ENCODE measurements at regions not wholly inside any gene's neighbourhood (a gene's known extent, or its start where the extent isn't known, plus 50 kb on each side); places are given as distances from the start of the nearest gene placed in this dataset.

DNA sequence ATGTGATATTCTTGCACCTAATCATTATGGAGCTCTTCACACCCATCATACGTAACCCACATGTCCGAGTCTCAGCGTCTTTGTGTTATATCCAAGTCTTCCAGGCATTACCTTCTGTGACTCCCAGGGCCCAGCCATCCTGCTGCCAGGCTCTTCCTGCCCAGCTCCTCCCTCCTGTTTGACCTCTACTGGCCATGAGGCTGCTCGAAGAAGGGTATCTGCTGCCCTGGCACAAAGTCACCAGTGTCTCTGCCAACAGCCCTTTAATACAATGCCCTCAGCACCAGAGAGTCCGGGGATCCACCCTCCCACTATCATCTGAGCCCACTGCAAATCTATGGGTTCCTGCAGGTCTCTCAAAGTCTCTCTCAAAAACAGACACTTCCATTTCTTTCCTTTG, 65.3 kb upstream of the WAC start:
- H3K79me2 ChIP-seq (ENCODE audit: insufficient read depth, low read length) = no peaks in the 10 kb centered on the region
- 34% methylated on average over 4 of the region's 5 CpGs for WGBS (ENCODE audit: low lambda C conversion rate)
- intact Hi-C loops (cut with micrococcal nuclease; ENCODE audit: unreplicated experiment) = no loop called here
- TF ChIP-seq YEATS2 (CRISPR knock-in tag; IDR thresholded peaks at IDR 0.05; ENCODE audit: borderline replicate concordance) = no peak
- TF ChIP-seq CTCF (CRISPR knock-in tag; IDR thresholded peaks at IDR 0.05) = no peak
- no peak for TF ChIP-seq HNF4G (IDR thresholded peaks at IDR 0.05; ENCODE audit: borderline replicate concordance, low read depth, low read length)
- TF ChIP-seq HNF4G (CRISPR knock-in tag; IDR thresholded peaks at IDR 0.05; ENCODE audit: borderline replicate concordance, low read depth) = no peak
- TF ChIP-seq, protein P1, sequence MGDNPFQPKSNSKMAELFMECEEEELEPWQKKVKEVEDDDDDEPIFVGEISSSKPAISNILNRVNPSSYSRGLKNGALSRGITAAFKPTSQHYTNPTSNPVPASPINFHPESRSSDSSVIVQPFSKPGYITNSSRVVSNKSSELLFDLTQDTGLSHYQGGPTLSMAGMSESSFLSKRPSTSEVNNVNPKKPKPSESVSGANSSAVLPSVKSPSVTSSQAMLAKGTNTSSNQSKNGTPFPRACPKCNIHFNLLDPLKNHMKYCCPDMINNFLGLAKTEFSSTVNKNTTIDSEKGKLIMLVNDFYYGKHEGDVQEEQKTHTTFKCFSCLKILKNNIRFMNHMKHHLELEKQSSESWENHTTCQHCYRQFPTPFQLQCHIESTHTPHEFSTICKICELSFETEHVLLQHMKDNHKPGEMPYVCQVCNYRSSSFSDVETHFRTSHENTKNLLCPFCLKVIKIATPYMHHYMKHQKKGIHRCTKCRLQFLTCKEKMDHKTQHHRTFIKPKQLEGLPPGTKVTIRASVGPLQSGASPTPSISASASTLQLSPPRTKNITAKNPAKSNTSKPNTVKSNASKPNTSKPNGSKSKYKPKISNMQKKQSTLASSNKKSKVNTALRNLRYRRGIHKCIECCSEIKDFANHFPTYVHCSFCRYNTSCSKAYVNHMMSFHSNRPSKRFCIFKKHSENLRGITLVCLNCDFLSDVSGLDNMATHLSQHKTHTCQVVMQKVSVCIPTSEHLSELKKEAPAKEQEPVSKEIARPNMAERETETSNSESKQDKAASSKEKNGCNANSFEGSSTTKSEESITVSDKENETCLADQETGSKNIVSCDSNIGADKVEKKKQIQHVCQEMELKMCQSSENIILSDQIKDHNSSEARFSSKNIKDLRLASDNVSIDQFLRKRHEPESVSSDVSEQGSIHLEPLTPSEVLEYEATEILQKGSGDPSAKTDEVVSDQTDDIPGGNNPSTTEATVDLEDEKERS (CRISPR knock-in tag; IDR thresholded peaks at IDR 0.05) = no peak
- TF ChIP-seq ZNF441 (CRISPR knock-in tag; IDR thresholded peaks at IDR 0.05; ENCODE audit: borderline replicate concordance) = no peak
- no peak for TF ChIP-seq DBP (CRISPR knock-in tag; IDR thresholded peaks at IDR 0.05; ENCODE audit: not compliant biosample characterization)
- no peak for TF ChIP-seq RFXAP (CRISPR knock-in tag; IDR thresholded peaks at IDR 0.05; ENCODE audit: borderline replicate concordance)
- TF ChIP-seq, protein P2, sequence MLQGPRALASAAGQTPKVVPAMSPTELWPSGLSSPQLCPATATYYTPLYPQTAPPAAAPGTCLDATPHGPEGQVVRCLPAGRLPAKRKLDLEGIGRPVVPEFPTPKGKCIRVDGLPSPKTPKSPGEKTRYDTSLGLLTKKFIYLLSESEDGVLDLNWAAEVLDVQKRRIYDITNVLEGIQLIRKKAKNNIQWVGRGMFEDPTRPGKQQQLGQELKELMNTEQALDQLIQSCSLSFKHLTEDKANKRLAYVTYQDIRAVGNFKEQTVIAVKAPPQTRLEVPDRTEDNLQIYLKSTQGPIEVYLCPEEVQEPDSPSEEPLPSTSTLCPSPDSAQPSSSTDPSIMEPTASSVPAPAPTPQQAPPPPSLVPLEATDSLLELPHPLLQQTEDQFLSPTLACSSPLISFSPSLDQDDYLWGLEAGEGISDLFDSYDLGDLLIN (CRISPR knock-in tag; IDR thresholded peaks at IDR 0.05; ENCODE audit: borderline replicate concordance) = no peak
- TF ChIP-seq SAP130 (CRISPR knock-in tag; IDR thresholded peaks at IDR 0.05; ENCODE audit: low read depth) = no peak
- no peak for TF ChIP-seq MXI1 (IDR thresholded peaks at IDR 0.05; ENCODE audit: borderline replicate concordance, low read depth, low read length)
- TF ChIP-seq RXRB (CRISPR knock-in tag; IDR thresholded peaks at IDR 0.05; ENCODE audit: borderline replicate concordance) = no peak
- no peak for TF ChIP-seq KAT7 (CRISPR knock-in tag; IDR thresholded peaks at IDR 0.05; ENCODE audit: borderline replicate concordance)
- TF ChIP-seq ZFP36L2 (CRISPR knock-in tag; IDR thresholded peaks at IDR 0.05) = no peak
- TF ChIP-seq PCBP1 (IDR thresholded peaks at IDR 0.05; ENCODE audit: borderline replicate concordance, low read depth, low read length) = no peak
- no peak for TF ChIP-seq ZNF143 (CRISPR knock-in tag; IDR thresholded peaks at IDR 0.05)
- no peak for TF ChIP-seq ZNF275 (CRISPR knock-in tag; IDR thresholded peaks at IDR 0.05; ENCODE audit: borderline replicate concordance)
- no peak for TF ChIP-seq NPAS2 (CRISPR knock-in tag; IDR thresholded peaks at IDR 0.05; ENCODE audit: borderline replicate concordance)

More for the DNA sequence above, 65.3 kb upstream of the WAC start:
- POLR2A ChIA-PET = no interaction called here
- no peaks in the 10 kb centered on the region for H3K36me3 ChIP-seq (replicated peaks in 1 of 2; ENCODE audit: control insufficient read depth in 1 of 2, insufficient read depth in 2 of 2, low read length in 2 of 2)
- H4K20me1 ChIP-seq (ENCODE audit: insufficient read depth, low read length) = no peaks in the 10 kb centered on the region
- no peak overlapping the region for H2AFZ ChIP-seq (ENCODE audit: low read length)
- BruUV-seq (replicated peaks) = no TSS peak
- H3K4me1 ChIP-seq (ENCODE audit: insufficient read depth, low read length) = no peaks in the 10 kb centered on the region
- H3K9ac ChIP-seq (ENCODE audit: insufficient read depth, low read depth, low read length) = no peak overlapping the region
- CTCF ChIA-PET (ENCODE audit: low intra/inter-chr PET ratio, low total read pairs) = no interaction called here
- H3K4me2 ChIP-seq (ENCODE audit: low read depth, low read length) = no peak overlapping the region
- H3K9me3 ChIP-seq (ENCODE audit: low read length) = no peaks in the 10 kb centered on the region
- no peak overlapping the region for H3K4me3 ChIP-seq (replicated peaks in 1 of 3; ENCODE audit: insufficient read depth in 1 of 3, low read depth in 2 of 3, low read length in 3 of 3)
- peaks cover 0 to 6% of the 10 kb centered on the region in 2 experiments; a peak in 1 of 5 replicates for H3K27me3 ChIP-seq (ENCODE audit: control insufficient read depth in 1 of 2, insufficient read depth in 2 of 2, low read length in 2 of 2)
- DNase-seq (ENCODE audit: low spot score) (no peak), ATAC-seq (no peak), FAIRE-seq (no peak)
- H3K27ac ChIP-seq (ENCODE audit: extremely low read length, insufficient read depth, low read length) = no peak overlapping the region
- in situ Hi-C loops (cut with HindIII; ENCODE audit: extremely low pct_ligation_motif_present, low pct_unique_long_range_greater_than_20kb) = no loop called here

Data from HepG2 (cell line).